SJCRH30 (cell line): ENCODE measurements at regions not wholly inside any gene's neighbourhood (a gene's known extent, or its start where the extent isn't known, plus 50 kb on each side); places are given as distances from the start of the nearest gene placed in this dataset.

Experiments
- DNase-seq, 2 experiments: peaks; one replicate each; pipeline ENCODE4 v3.0.0-alpha.2; 2015 to 2020
- H3K27ac ChIP-seq: fragments of 250-450 bp; sonication (Bioruptor Pico); 2 replicates; pipeline ENCODE4 v1.5.1; 2020; ENCODE audit warnings: mild to moderate bottlenecking, moderate library complexity
- H3K27me3 ChIP-seq: fragments of 250-450 bp; sonication (Bioruptor Pico); 2 replicates; pipeline ENCODE4 v1.5.1; 2020; ENCODE audit warnings: mild to moderate bottlenecking, moderate library complexity
- H3K36me3 ChIP-seq: fragments of 250-450 bp; sonication (Bioruptor Pico); 2 replicates; pipeline ENCODE4 v1.5.1; 2020; ENCODE audit warnings: mild to moderate bottlenecking, moderate library complexity
- H3K4me1 ChIP-seq: fragments of 250-450 bp; sonication (Bioruptor Pico); 2 replicates; pipeline ENCODE4 v1.5.1; 2020; ENCODE audit warnings: mild to moderate bottlenecking, moderate library complexity
- H3K4me3 ChIP-seq: fragments of 250-450 bp; sonication (Bioruptor Pico); 2 replicates; pipeline ENCODE4 v1.5.1; 2020; ENCODE audit warnings: mild to moderate bottlenecking, moderate library complexity
- H3K9me3 ChIP-seq: fragments of 250-450 bp; sonication (Bioruptor Pico); replicated peaks from 2 replicates; pipeline ENCODE4 v1.5.1; 2020; ENCODE audit warnings: mild to moderate bottlenecking, moderate library complexity

DNA sequence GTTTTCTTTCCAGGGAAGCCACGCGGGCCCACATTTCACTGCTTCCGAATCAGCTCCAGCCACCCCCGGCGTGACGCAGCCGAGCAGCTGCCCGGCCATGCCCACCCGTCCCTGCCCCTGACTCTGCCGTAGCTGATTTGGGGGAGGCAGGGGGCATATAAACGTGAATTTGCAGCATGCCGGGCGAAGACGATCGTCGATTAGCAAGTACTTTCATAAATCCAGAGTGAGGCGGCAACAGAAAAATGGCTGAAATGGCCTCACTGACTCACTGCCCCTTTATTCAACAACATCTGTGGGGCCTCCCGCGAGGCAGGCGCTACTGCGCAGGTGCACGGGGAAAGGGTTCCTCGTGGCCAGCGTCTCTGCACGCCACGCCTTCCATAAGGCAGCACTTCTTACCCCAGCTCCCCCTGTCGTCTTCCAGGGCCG, 118.0 kb downstream of the DLL1 start:
- Histone ChIP-seq H3K9me3 (no peaks in the 10 kb centered on the region), H3K27ac (no peak overlapping the region), H3K36me3 (no peaks in the 10 kb centered on the region), H3K27me3 (no peaks in the 10 kb centered on the region), H3K4me1 (no peaks in the 10 kb centered on the region), H3K4me3 (no peak overlapping the region)
- DNase-seq, result no peak

DNA sequence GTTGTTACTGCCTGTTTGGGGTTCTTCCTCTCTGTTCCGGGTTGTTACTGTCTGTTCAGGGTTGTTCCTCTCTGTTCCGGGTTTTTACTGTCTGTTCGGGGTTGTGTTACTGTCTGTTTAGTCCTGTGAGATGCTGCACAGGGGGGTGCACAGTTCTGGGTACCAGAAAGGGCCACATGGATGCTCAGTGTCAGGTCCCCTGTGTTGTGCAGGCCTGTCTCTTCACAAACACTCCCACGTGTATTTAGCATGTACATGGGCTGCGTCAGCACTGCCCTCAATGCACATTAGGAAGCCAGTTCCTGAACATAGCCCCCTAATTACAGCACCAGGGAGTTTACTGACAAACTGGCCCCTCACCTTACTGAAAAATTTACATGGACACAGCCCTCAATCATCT, 118.5 kb downstream of the DLL1 start:
- H3K27ac ChIP-seq, result no peak overlapping the region
- no peaks in the 10 kb centered on the region for H3K27me3 ChIP-seq
- no peak overlapping the region for H3K4me3 ChIP-seq
- H3K9me3 ChIP-seq, result no peaks in the 10 kb centered on the region
- no peaks in the 10 kb centered on the region for H3K4me1 ChIP-seq
- H3K36me3 ChIP-seq, result no peaks in the 10 kb centered on the region
- DNase-seq, result no peak

DNA sequence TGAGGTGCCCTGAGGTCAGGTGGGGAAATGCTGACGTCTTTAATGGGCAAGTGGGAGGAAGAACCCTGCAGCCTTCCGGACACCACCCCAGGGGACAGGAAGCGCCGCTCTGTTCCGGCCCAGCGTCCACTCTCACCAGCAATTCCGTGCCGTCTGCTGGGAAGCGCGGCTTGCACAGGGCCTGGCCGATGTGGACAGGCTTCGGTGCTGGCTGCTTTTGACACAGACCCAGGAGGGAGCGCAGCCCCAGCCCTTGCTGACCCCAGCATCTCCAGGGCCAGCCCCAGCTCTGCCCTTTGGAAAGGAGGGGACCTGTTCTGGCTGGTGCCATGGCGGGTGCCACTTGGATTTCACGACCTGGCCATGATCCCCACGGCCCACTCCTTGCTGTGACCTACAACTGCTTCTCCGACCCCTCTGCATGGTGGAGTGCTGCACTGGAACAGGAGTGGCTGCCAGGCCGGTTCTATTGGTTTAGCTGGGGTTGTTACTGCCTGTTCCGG, 123.2 kb downstream of the DLL1 start:
- DNase-seq, result no peak
- no peaks in the 10 kb centered on the region for H3K27me3 ChIP-seq
- no peak overlapping the region for H3K4me3 ChIP-seq
- no peaks in the 10 kb centered on the region for H3K36me3 ChIP-seq
- no peak overlapping the region for H3K27ac ChIP-seq
- H3K9me3 ChIP-seq, result no peaks in the 10 kb centered on the region
- no peaks in the 10 kb centered on the region for H3K4me1 ChIP-seq

DNA sequence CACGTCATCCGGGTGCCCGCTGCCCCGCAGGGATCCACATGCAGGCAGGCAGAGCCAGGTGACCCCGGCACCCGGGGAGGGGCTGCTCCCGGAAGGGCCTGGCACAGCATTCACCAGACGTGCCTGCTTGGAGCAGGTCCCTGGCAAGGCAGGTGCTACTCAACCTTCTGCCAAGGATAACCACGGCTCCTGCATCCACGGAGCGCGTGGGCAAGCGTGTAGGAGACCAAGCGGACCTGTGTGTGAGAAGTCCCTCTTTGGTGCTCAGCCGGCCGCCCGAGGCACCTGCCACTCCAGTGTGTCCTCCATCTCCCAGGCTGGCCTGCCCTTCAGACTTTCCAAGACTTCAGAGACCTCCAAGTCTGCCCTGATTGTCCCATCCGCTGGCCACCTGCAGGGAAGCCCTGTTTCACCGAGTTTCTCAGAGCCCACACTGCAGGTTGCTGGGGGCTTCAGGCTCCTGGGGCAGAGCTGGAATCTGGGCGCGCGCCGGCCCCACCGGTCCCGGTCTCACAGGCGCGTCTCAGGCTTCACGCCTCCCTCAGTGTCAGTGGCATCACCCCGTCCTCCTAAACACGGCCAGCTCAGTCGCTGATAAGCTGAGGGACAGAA, 124.3 kb downstream of the DLL1 start:
- DNase-seq, result no peak
- H3K4me3 ChIP-seq, result no peak overlapping the region
- no peaks in the 10 kb centered on the region for H3K27me3 ChIP-seq
- H3K4me1 ChIP-seq, result no peaks in the 10 kb centered on the region
- no peaks in the 10 kb centered on the region for H3K36me3 ChIP-seq
- no peaks in the 10 kb centered on the region for H3K9me3 ChIP-seq
- H3K27ac ChIP-seq, result no peak overlapping the region

DNA sequence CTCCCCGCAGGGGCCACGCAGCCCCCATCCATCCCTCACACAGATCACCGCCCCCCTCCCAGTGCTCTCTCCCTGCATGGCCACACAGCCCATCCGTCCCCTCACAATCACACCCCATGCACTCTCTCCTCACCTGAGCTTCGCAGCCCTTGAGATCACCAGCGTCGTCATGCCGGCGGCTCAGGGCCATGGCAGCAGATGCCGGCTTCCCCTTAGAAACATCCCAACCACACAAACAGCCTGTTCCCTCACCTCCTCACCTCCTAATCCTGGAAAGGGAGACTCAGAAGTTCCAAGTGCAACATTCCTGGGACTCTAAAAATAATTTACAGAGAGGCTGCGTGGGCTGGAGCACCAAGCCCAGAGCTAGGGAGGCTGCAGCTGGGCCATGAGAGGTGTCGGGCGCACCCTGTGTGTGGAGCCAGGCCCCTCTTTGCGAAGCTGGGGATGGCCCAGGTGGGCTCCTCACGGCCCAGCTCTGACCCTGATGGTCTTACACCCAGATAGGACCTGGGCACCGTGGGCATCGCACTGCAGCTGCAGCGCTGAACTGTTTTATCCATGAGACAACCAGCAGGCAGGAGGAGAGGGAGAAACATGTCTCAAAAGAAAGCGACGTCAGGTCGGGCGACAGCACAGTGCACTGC, 125.3 kb downstream of the DLL1 start:
- Histone ChIP-seq H3K9me3 (no peaks in the 10 kb centered on the region), H3K36me3 (no peaks in the 10 kb centered on the region), H3K27ac (no peak overlapping the region), H3K27me3 (no peaks in the 10 kb centered on the region), H3K4me3 (no peak overlapping the region), H3K4me1 (no peaks in the 10 kb centered on the region)
- no peak for DNase-seq

DNA sequence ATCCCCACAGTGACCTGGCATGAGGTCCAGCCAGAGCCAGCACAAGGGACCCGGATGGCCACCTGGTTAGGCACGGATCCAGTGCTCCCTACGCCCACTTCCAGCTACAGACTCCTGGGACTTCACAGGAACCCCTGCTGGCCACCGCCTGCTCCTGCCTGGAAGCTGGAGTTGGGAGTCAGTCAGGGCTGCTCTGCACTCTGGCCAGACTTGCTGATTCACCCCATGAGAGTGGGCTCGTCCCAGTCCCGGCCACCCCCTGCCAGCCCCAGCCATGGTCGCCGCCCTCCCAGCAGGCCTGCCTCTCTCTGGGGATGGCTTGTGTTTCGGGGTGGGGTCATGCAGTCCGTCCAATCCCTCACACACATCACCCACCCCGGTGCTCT, 125.8 kb downstream of the DLL1 start:
- Histone ChIP-seq H3K9me3 (no peaks in the 10 kb centered on the region), H3K4me1 (no peaks in the 10 kb centered on the region), H3K4me3 (no peak overlapping the region), H3K27ac (no peak overlapping the region), H3K27me3 (no peaks in the 10 kb centered on the region), H3K36me3 (no peaks in the 10 kb centered on the region)
- no peak for DNase-seq

DNA sequence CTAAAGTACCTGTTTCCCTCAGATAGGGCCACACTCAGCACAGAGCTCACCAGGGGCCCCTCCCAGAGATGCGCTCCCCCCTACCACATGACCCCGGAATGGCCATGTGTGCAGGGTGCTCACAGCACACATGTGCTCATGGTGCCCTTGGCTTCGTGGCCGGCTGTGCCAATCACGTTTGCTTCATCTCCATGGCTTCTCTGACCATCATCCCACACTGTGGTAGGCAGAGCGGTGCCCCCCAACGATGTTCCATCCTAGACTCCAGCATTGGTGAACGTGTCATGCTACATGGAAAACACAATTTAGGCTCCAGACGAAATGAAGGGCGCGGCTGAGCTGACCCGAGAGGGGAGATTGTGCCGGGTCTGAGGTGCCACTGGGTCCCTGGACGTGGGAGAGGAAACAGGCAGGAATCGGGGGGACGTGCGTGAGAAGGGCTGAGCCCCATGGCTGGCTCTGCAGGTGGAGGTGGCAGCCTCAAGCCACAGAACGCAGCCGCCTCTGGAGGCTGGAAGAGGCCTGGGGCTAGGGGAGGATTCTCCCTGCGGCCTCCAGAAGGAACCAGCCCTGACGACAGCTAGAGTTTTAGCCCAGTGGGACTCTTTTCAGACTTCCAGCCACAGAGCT, 126.5 kb downstream of the DLL1 start:
- Histone ChIP-seq H3K27me3 (no peaks in the 10 kb centered on the region), H3K27ac (no peak overlapping the region), H3K9me3 (no peaks in the 10 kb centered on the region), H3K4me3 (no peak overlapping the region), H3K4me1 (no peaks in the 10 kb centered on the region), H3K36me3 (no peaks in the 10 kb centered on the region)
- no peak for DNase-seq

DNA sequence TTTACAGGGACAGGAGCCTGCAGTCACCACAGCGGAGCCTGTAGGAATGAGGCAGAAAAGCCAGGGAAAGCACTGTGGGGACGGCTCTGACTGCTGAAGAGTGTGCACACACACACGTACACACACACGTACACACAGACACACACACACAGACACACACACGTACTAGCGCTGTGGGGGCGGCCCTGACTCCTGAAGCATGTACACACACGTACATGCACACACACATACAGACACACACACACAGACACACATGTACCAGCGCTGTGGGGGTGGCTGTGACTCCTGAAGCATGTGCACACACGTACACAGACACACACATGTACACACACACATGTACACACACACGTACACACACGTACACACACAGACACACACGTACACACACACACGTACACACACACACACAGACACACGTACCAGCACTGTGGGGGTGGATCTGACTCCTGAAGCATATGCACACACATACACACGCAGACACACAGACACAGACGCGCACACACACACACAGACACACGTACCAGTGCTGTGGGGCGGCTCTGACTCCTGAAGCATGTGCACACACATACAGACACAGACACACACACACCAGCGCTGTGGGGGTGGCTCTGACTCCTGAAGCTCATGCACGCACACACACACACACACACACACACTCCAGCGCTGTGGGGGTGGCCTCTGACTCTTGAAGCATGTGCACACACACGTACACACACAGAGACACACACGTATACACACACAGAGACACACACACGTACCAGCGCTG, 127.3 kb downstream of the DLL1 start:
- Histone ChIP-seq H3K36me3 (no peaks in the 10 kb centered on the region), H3K4me3 (no peak overlapping the region), H3K27me3 (no peaks in the 10 kb centered on the region), H3K9me3 (no peaks in the 10 kb centered on the region), H3K4me1 (no peaks in the 10 kb centered on the region), H3K27ac (no peak overlapping the region)
- no peak for DNase-seq

DNA sequence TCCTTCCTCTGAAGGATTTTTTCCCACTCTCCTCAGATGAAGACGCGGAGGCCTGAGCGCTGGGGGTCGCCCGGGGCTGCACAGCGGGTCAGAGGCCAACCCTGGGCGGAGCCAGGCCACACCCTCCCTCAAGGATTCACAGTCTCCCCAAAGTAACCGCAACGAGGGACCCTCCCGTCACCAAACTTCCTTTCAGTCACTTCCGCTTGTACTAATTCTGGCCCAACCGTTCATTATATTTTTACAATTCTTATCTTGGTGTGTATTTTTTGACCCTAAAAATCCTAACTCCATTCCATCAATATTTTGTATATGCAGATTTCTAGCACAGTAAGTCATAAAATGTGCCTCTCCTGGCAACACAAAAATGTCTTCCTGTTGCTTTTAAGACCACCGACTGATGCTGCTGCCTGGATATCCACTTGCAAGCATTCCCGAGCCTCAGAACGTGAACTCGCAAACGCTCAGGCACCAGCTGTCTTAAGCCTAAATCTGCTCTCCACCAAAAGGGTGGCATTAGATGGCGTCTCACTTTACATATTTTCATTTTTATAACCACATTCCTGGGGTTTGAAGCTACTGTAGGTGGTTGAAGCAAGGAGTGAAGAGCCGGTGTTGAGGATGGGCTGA, 128.0 kb downstream of the DLL1 start:
- no peaks in the 10 kb centered on the region for H3K4me1 ChIP-seq
- H3K4me3 ChIP-seq, result no peak overlapping the region
- no peak overlapping the region for H3K27ac ChIP-seq
- DNase-seq, result no peak
- H3K27me3 ChIP-seq, result no peaks in the 10 kb centered on the region
- H3K36me3 ChIP-seq, result no peaks in the 10 kb centered on the region
- no peaks in the 10 kb centered on the region for H3K9me3 ChIP-seq

DNA sequence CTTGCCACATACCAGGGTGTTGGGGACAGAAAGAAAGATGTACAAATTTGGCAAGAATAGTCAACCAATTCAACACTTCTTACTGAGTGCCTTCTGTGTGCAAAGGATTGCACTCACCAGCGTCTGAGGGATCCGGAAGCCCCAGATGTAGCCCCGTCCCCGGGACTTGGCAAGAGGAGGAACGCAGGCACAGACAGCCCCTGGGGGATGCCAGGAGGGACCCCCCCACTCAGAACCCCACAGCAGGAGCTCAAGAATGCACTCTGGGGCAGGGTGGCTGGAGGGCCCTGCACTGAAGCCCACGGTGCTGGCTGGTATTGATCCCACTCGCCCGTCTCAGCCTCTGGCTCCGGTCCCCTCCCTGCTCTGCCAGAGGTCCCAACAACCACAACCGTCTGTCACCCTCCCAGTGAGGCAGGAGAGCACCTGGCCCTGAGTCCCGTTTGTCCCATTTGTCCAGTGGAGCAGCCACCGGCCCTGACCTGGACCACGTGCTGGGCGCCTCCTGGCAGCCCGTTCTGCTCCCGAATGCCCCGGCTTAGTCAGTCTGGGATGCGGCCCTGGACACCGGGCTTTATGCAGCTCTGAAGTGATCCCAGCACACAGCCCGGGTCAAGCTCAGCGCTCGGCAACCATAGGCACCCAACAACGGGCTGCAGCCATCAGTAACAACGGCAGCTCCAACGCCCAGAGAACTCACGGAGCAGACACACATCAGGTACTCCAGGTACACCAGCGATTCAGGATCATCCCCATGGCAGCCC, 128.7 kb downstream of the DLL1 start:
- no peak for DNase-seq
- no peak overlapping the region for H3K4me3 ChIP-seq
- H3K4me1 ChIP-seq, result no peaks in the 10 kb centered on the region
- H3K36me3 ChIP-seq, result no peaks in the 10 kb centered on the region
- no peaks in the 10 kb centered on the region for H3K27me3 ChIP-seq
- no peak overlapping the region for H3K27ac ChIP-seq
- no peaks in the 10 kb centered on the region for H3K9me3 ChIP-seq

DNA sequence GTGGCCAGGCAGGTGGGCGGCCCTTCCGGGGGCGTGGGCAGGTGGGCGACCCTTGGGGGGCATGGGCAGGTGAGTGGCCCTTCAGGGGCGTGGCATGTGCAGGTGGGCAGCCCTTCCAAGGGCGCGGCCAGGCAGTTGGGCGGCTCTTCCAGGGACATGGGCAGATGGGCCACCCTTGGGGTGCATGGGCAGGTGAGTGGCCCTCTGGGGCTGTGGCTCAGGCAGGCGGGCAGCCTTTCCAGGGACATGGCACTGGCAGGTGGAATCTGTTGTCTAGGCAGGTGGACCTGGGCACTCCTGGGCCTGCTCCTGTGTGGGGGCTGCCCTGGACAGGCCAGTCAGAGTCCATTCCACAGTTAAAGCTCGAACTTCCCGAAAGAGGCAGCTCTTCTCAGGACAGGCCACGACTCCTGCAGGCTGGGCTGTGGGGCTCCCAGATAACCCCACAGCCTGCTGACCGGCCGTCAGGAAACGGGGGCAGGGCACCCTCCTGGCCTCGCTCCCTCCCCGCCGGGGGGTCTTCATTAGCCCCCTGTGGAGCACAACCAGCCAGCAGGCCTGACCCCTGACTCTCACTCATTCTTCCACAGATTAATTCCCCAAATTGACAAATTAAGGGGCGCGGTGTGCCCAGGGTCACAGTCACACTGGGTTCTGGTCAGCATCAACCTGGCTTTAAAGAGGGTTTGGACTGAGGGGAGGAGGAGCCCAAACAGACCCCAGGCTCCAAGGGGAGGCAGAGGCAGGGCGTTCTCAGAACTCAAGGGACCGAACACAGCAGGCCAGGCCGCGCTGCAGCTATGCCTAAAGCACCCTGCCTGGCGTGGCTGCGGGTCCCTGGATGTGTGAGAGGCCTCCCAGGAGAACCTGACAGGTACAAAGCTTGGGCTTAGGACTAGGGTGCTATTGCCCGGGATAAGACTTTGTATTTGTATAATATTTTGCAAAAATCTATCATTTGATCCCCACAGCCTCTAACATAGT, 130.0 kb downstream of the DLL1 start:
- DNase-seq, result no peak
- H3K4me3 ChIP-seq, result no peak overlapping the region
- H3K4me1 ChIP-seq, result no peaks in the 10 kb centered on the region
- no peaks in the 10 kb centered on the region for H3K9me3 ChIP-seq
- no peaks in the 10 kb centered on the region for H3K36me3 ChIP-seq
- no peak overlapping the region for H3K27ac ChIP-seq
- no peaks in the 10 kb centered on the region for H3K27me3 ChIP-seq

DNA sequence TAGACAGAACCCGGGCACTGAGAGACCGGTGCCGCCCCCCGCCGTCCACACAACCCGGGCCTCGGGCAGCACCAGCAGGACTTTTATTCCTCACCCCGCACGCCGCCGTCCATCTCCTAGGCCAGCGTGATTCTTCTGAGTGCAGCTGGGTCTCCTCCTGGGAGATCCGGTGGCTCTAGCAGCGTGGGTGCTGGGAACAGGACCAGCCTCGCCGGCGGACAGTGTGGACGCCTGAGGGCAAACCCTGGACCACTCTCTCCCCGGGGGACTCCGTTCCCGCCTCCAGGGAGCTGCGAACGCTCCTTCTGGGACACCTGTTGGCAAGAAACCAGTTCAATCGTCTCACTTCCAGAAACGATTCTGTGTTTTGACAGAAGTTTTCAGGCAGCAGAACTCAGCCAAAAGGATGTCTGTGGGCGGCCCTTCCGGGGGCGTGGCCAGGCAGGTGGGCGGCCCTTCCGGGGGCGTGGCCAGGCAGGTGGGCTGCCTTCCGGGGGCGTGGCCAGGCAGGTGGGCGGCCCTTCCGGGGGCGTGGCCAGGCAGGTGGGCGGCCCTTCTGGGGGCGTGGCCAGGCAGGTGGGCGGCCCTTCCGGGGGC, 130.7 kb downstream of the DLL1 start:
- Histone ChIP-seq H3K36me3 (no peaks in the 10 kb centered on the region), H3K27ac (no peak overlapping the region), H3K27me3 (no peaks in the 10 kb centered on the region), H3K4me1 (no peaks in the 10 kb centered on the region), H3K9me3 (no peaks in the 10 kb centered on the region), H3K4me3 (no peak overlapping the region)
- no peak for DNase-seq
